ENCODE measurements at regions not wholly inside any gene's neighbourhood (a gene's known extent, or its start where the extent isn't known, plus 50 kb on each side); places are given as distances from the start of the nearest gene placed in this dataset.

DNA sequence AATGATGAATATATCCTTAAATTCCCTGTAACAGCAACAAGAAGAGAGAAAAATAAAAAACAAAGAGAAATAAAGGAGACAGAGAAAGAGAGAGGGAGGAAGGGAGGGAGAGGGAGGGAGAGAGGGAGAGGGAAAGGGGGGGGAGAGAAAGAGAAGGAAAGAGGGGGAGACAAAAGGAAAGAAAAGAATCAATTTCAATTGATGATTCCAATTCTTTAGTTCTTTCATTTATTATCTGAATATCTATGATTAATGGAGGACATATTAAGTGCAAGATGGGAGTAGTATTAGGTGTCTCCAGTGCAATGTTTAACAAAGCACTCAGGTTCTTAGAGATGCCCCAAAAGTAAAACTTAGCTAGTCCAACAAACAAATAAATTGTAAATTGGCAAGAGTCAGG, 97.2 kb upstream of the DPP10 start:
- no peaks in the 10 kb centered on the region for H3K9me3 ChIP-seq (ENCODE audit: low read length)
- intact Hi-C loops (cut with micrococcal nuclease; ENCODE audit: unreplicated experiment) (no loop called here), in situ Hi-C loops (cut with HindIII; ENCODE audit: extremely low pct_ligation_motif_present, low pct_unique_long_range_greater_than_20kb) (no loop called here)
- H3K4me1 ChIP-seq (ENCODE audit: insufficient read depth, low read length): no peaks in the 10 kb centered on the region
- no peak overlapping the region for H3K4me3 ChIP-seq (replicated peaks in 1 of 3; ENCODE audit: insufficient read depth in 1 of 3, low read depth in 2 of 3, low read length in 3 of 3)
- H3K27ac ChIP-seq (ENCODE audit: extremely low read length, insufficient read depth, low read length): no peak overlapping the region
- H3K27me3 ChIP-seq (ENCODE audit: control insufficient read depth in 1 of 2, insufficient read depth in 2 of 2, low read length in 2 of 2): no peaks in the 10 kb centered on the region
- no peak for ATAC-seq
- H3K9ac ChIP-seq (ENCODE audit: insufficient read depth, low read depth, low read length): no peak overlapping the region
- H3K4me2 ChIP-seq (ENCODE audit: low read depth, low read length): no peak overlapping the region
- ChIA-PET CTCF (ENCODE audit: low intra/inter-chr PET ratio, low total read pairs) (no interaction called here), POLR2A (no interaction called here)
- H3K36me3 ChIP-seq (replicated peaks in 1 of 2; ENCODE audit: control insufficient read depth in 1 of 2, insufficient read depth in 2 of 2, low read length in 2 of 2): no peaks in the 10 kb centered on the region
- H2AFZ ChIP-seq (ENCODE audit: low read length): no peak overlapping the region
- no peaks in the 10 kb centered on the region for H4K20me1 ChIP-seq (ENCODE audit: insufficient read depth, low read length)
- BruUV-seq (replicated peaks): no TSS peak
- peak; percentile 92 for TF ChIP-seq HNRNPK (IDR thresholded peaks at IDR 0.05; ENCODE audit: low read depth, low read length, poor library complexity, severe bottlenecking)
- TF ChIP-seq FLYWCH1 (CRISPR knock-in tag; IDR thresholded peaks at IDR 0.05): no peak
- DNase-seq (ENCODE audit: low spot score): no peak
- H3K79me2 ChIP-seq (ENCODE audit: insufficient read depth, low read length): no peaks in the 10 kb centered on the region
- FAIRE-seq: no peak

DNA sequence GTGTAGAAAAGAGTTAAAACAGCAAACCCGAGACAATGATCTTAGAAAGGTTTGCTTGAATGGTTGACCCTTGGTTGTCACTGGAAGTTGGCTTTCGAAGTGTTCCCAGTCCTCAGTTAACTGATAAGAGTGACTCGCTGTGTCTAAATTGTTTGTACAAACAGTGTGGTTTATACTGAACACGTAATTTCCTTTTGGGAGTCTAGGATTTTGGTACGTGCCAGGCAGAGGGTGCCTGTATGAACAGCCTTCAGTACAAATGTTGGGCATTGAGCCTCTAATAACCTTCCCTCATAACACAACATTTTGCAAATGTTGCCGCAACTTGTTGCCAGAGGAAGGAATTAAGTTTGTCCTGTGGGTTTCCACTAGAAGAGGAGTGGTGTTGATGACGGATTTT, 95.8 kb upstream of the DPP10 start:
- intact Hi-C loops (cut with micrococcal nuclease; ENCODE audit: unreplicated experiment) (no loop called here), in situ Hi-C loops (cut with HindIII; ENCODE audit: extremely low pct_ligation_motif_present, low pct_unique_long_range_greater_than_20kb) (no loop called here)
- Histone ChIP-seq H2AFZ (ENCODE audit: low read length) (no peak overlapping the region), H3K4me2 (ENCODE audit: low read depth, low read length) (no peak overlapping the region), H3K79me2 (ENCODE audit: insufficient read depth, low read length) (no peaks in the 10 kb centered on the region), H3K4me1 (ENCODE audit: insufficient read depth, low read length) (no peaks in the 10 kb centered on the region), H3K36me3 (replicated peaks in 1 of 2; ENCODE audit: control insufficient read depth in 1 of 2, insufficient read depth in 2 of 2, low read length in 2 of 2) (no peaks in the 10 kb centered on the region), H4K20me1 (ENCODE audit: insufficient read depth, low read length) (no peaks in the 10 kb centered on the region), H3K4me3 (replicated peaks in 1 of 3; ENCODE audit: insufficient read depth in 1 of 3, low read depth in 2 of 3, low read length in 3 of 3) (no peak overlapping the region), H3K9ac (ENCODE audit: insufficient read depth, low read depth, low read length) (no peak overlapping the region), H3K9me3 (ENCODE audit: low read length) (no peaks in the 10 kb centered on the region), H3K27ac (ENCODE audit: extremely low read length, insufficient read depth, low read length) (no peak overlapping the region), H3K27me3 (ENCODE audit: control insufficient read depth in 1 of 2, insufficient read depth in 2 of 2, low read length in 2 of 2) (no peaks in the 10 kb centered on the region)
- BruUV-seq (replicated peaks): no TSS peak
- 17% methylated on average over 7 of the region's 7 CpGs for WGBS (ENCODE audit: low lambda C conversion rate)
- POLR2A ChIA-PET: no interaction called here
- ATAC-seq (no peak), DNase-seq (ENCODE audit: low spot score) (no peak), FAIRE-seq (no peak)
- CTCF ChIA-PET (ENCODE audit: low intra/inter-chr PET ratio, low total read pairs): no interaction called here
- TF ChIP-seq, protein P1, sequence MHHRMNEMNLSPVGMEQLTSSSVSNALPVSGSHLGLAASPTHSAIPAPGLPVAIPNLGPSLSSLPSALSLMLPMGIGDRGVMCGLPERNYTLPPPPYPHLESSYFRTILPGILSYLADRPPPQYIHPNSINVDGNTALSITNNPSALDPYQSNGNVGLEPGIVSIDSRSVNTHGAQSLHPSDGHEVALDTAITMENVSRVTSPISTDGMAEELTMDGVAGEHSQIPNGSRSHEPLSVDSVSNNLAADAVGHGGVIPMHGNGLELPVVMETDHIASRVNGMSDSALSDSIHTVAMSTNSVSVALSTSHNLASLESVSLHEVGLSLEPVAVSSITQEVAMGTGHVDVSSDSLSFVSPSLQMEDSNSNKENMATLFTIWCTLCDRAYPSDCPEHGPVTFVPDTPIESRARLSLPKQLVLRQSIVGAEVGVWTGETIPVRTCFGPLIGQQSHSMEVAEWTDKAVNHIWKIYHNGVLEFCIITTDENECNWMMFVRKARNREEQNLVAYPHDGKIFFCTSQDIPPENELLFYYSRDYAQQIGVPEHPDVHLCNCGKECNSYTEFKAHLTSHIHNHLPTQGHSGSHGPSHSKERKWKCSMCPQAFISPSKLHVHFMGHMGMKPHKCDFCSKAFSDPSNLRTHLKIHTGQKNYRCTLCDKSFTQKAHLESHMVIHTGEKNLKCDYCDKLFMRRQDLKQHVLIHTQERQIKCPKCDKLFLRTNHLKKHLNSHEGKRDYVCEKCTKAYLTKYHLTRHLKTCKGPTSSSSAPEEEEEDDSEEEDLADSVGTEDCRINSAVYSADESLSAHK (CRISPR knock-in tag; IDR thresholded peaks at IDR 0.05; ENCODE audit: borderline replicate concordance): no peak
- TF ChIP-seq ZKSCAN8 (CRISPR knock-in tag; IDR thresholded peaks at IDR 0.05; ENCODE audit: borderline replicate concordance) (no peak), SOX5 (CRISPR knock-in tag; IDR thresholded peaks at IDR 0.05; ENCODE audit: borderline replicate concordance) (no peak), ZNF776 (CRISPR knock-in tag; IDR thresholded peaks at IDR 0.05) (no peak), CEBPB (IDR thresholded peaks at IDR 0.05; ENCODE audit: borderline replicate concordance, low read depth, low read length) (no peak), CENPT (CRISPR knock-in tag; IDR thresholded peaks at IDR 0.05; ENCODE audit: low read depth) (no peak), ZBTB21 (CRISPR knock-in tag; IDR thresholded peaks at IDR 0.05) (no peak), FOSL2 (CRISPR knock-in tag; IDR thresholded peaks at IDR 0.05) (no peak), ZNF672 (CRISPR knock-in tag; IDR thresholded peaks at IDR 0.05) (no peak), BHLHE40 (IDR thresholded peaks at IDR 0.05; ENCODE audit: low read length) (no peak), ISX (CRISPR knock-in tag; conservative IDR thresholded peaks at IDR 0.05) (no peak), PAF1 (CRISPR knock-in tag; IDR thresholded peaks at IDR 0.05) (no peak)
- TF ChIP-seq, protein P2, sequence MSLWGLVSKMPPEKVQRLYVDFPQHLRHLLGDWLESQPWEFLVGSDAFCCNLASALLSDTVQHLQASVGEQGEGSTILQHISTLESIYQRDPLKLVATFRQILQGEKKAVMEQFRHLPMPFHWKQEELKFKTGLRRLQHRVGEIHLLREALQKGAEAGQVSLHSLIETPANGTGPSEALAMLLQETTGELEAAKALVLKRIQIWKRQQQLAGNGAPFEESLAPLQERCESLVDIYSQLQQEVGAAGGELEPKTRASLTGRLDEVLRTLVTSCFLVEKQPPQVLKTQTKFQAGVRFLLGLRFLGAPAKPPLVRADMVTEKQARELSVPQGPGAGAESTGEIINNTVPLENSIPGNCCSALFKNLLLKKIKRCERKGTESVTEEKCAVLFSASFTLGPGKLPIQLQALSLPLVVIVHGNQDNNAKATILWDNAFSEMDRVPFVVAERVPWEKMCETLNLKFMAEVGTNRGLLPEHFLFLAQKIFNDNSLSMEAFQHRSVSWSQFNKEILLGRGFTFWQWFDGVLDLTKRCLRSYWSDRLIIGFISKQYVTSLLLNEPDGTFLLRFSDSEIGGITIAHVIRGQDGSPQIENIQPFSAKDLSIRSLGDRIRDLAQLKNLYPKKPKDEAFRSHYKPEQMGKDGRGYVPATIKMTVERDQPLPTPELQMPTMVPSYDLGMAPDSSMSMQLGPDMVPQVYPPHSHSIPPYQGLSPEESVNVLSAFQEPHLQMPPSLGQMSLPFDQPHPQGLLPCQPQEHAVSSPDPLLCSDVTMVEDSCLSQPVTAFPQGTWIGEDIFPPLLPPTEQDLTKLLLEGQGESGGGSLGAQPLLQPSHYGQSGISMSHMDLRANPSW (CRISPR knock-in tag; IDR thresholded peaks at IDR 0.05; ENCODE audit: borderline replicate concordance): no peak
